Stimulated activated CD4-positive, alpha-beta T cell treated with anti-CD3 and anti-CD28 coated beads, Interleukin-1b, Interleukin-23, amount 100 ng/mL, for 4 hours (primary cell): ENCODE measurements at regions not wholly inside any gene's neighbourhood (a gene's known extent, or its start where the extent isn't known, plus 50 kb on each side); places are given as distances from the start of the nearest gene placed in this dataset.

Source experiments
- DNase-seq, 2 donors: peaks; one replicate each; pipeline ENCODE4 v3.0.0-alpha.2; 2020; ENCODE audit warnings: low read depth in 2 of 2

DNA sequence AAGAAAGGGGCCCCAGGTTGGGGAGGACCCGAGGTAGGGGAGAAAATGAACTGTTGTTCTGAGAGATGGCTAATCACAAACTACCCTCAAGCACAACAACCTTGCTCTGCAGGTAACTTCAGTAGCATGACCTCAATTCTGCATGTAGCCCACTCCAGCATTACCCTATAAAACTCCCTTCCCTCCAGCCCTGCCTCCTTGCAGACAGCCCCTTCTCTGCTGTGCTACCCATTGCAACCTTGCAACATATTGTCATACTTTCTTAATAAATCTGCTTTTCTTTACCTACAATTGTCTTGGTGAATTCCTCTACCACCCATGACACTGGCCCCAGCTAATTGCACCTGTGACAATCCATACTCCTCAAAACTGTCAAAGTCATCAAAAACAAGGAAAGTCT lies 428.9 kb downstream of the MATN1 start:
- DNase-seq = no peak

GRCh38 chr1:30292451-30292850 lies 430.9 kb downstream of the MATN1 start:
- DNase-seq = no peak

GRCh38 chr1:30291526-30291925 lies 431.9 kb downstream of the MATN1 start:
- no peak for DNase-seq

DNA sequence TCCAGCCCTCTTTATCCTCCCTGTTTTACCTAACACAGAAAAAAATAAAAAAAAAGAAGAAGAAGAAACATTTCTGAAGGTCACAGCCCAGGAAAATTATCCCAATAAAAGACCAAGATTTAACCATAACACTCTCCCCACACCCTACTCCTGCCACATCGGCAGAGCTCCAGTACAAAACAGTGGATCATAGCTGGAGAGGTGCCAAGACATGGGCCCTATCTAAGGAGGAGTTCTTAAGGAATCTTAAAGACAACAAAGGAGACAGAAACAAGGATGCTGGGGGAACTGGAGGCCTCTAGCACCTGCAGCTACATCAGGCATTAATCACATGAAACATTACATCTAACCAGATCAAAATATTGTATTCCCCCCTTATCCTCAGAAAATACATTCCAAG lies 432.8 kb downstream of the MATN1 start:
- no peak for DNase-seq

- DNase-seq = no peak
Measured at GRCh38 chr1:30287976-30288375, 435.4 kb downstream of the MATN1 start.

DNA sequence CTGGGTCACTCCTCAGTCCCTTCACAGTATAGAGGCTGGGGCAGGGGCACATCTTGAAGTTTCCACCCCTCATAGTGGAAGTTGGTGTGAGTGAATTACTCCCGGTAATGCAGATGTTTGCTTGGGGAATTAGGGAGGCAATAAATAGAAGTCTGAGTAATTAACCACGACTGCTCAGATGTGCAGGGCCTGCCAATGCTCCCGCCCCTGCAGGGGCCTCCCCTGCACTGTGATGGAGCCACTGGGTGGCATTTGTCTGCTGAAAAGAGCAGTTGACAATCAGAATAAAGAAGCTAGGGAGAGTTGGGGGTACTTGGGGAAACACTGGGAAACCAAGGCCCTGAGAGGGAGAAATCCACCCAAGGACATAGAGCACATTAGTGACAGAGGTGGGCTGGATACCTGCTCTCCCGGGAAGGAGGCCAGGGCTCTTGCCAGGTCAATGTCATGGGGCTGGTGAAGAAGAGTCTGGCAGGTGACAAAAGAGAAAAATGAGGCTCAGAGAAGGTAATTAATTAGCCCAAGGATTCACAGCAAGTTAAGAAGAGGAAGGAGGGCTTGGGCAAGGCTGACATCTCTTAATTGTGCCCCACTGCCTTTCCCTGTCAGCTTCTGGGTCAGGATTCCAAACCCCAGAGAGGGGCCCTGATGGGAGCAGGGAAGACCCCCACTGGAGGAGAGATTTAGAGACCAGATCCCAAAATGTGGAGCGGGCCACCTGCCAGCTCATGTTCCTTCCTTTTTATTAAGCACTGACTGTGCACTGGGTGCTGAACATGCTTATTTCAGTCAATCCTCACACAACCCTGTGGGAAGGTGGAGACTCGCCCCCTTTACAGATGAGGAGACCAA lies 436.2 kb downstream of the MATN1 start:
- no peak for DNase-seq

GRCh38 chr1:30286241-30286987 lies 437.0 kb downstream of the MATN1 start:
- no peak for DNase-seq

DNA sequence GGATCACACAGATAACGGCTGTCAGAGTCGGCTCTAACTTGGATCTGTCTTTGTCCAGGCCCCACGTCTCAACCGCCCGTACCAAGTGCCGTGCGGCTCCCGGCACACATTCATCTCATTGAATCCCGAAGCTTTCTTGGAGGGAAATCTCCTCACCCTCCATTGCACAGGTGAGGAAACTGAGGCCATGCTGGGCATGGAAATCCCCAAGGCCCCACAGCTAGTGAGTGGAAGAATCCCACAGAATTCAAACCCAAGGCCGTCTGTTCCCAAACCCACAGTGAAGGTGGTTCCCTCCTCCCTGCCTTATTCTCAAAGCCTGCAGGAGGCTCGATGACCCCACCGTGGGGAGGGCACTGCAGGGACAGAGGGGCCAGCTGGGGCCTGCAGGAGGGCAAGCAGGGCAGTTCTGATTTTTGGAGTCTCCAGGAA lies 437.9 kb downstream of the MATN1 start:
- no peak for DNase-seq

DNA sequence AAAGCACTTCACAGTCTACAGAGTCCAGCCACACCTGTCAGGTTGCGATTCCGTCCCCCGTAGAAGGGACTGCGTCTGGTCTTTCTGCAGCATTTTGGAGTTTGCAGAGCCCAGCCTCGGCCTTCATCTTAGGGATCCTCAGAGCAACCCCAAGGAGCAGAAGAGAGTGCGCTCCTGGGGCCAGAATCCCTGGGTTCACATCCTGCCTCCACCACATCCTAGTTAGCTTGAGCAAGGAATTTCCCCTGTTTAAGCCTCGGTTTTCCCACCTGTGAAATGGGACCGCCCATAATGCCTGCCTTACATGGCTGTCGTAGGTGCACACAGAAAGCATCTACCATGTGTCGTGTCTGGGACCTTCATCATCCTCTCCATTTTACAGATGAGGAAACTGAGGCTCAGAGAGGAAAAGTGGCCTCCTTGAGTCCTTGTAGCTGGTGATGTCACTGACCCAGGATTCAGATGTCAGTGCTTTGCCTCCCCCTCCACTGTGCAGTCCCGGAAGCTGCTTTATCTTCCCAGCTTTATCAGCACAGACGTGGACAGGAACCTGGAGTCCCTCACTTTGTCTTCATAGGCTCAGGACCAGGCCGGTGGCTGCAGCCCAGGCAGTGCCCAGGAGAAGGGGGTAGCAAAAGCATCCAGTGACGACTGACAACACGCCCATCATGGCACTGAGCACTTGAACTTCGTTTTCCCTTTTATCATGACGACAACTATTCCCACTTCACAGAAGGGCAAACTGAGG lies 438.5 kb downstream of the MATN1 start:
- DNase-seq = no peak

DNA sequence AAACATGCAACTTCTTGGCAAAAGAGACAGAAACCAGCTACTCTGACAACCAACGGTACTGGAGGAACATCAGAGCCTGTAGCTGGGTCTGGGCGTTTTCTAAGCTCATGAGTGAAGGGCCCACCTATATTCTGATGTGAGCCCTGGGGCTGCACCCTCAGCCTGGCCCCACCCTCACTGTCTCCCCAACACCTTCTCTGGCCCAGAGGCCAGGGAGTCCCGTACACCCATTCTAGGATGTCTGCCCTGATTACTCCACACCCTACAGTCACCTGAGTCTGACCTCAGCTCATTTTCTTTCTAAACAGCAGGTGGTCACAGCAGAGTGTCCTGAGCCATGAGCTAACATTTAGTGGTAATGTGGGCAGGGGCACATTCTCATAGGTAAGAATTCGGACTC lies 439.2 kb downstream of the MATN1 start:
- DNase-seq = no peak

DNA sequence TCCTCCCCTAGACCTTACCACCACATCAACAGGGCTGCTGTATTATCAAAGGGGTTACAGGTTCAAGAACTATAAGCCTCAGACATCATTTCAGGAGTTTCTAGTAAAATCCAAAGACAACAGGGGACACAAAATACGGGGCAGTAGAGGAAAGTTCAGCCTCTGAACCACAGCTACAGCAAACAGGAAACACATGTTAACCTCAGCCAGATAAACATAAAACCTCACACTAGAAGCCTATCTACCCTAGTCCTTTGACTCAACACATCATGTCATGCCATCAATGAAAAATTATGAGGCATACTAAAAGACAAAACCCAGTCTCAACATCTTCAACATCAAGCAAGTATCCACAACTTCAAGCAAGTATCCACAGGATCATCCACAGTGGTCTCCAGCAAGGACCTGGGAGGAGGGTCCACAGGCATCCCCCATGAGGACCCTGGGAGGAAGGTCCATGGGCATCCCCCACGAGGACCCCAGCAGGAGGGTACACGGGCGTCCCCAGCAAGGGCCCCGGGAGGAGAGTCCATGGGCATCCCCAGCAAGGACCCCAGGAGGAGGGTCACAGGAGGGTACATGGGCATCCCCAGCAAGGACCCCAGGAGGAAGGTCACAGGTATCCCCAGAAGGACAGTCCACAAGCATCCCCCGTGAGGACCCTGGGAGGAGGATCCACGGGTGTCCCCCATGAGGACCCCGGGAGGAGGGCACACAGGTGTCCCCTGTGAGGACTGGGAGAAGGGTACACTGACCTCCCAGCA lies 440.0 kb downstream of the MATN1 start:
- no peak for DNase-seq

- DNase-seq = no peak
Measured at GRCh38 chr1:30280572-30280971, 442.8 kb downstream of the MATN1 start.

- no peak for DNase-seq
Measured at GRCh38 chr1:30277911-30278310, 445.5 kb downstream of the MATN1 start.

- DNase-seq = no peak
Measured at GRCh38 chr1:30277415-30277814, 446.0 kb downstream of the MATN1 start.

DNA sequence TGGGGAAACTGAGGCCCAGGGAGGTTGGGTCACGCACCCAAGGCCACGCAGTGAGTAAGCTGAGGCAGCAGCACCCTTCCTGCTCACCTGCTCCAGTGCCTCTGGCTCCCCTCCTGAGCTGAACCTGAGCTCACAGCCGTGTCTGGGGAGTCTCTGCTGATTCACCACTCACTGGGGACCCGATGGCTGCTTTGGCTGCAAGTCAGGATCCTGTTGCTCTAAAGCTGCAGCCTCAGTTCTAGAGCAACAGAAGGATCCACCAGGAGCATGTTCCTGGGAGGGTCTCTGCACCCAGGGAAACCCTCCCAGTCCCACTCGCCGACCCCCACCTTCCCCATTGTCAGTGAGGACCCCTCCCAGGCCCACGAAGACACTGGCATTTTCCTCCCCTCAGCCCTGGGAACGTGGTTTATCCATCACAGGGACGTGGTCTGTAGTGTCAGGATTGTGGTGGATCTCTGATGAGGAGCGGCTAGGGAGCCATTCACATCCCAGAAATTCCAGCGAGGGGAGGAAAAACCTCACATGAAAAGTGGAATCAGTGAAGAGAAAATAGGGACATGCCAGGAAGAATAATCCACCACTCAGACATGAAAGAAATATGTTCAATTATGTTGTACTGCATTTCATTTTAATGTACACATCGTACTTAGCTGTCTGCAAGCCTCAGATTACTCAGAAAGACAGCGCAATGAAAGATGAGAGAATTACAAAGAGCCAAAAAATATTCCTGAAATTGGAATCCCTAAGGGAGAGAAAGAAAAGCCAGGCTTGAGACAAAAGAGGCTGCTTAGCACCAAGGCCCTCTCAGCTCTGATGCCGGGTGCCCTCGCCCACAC lies 447.2 kb downstream of the MATN1 start:
- no peak for DNase-seq

DNA sequence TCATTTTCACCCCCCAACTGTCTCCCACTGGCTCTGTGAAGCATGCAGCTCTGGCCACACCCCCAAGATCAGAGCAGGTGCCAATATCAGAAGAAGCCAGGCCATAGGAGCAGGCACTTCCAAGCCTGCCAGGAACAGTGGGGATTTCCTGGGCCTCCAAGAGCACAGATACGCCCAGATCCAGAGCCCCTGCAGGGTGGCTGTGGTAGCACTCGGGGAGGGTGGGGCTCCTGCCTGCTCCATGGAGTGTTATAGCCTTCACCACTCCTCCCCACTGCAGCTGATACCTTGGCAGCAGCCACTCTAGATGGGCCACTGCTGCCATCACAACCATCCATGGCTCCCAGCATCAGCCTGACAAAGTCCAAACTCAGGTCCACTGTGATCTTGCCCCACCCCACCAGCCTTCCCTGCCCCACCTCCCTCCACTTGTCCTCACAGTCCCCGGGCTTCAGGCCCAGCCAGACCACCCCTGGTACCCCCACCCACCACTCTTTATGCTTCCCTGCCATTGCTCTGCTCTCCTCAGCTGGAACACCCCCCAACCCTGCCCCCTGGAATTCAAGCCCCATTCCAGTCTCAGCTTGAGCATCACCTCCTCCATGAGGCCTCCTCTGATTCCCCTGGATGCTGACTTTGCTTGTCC lies 448.3 kb downstream of the MATN1 start:
- no peak for DNase-seq

GRCh38 chr1:30274173-30274970 lies 449.0 kb downstream of the MATN1 start:
- DNase-seq = no peak

DNA sequence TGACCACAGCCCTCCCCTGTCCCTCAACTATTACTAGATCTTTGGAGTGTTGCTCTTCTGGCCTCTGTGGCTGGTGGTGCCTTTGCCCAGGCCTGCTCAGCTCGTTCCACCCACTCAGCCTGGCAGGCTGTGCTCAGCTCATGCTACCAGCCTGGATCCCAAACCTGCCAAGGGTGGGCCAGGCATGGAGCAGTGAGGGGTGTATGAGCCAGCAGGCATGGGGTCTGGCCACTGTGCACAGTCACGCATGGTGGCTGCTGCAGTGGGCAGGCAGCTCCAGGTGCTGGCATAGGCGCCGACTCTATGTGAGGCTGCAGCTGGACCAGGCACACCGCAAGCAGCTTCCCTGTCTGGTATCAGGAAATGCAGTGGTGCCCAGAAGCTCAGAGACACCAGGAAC lies 449.9 kb downstream of the MATN1 start:
- DNase-seq = no peak

DNA sequence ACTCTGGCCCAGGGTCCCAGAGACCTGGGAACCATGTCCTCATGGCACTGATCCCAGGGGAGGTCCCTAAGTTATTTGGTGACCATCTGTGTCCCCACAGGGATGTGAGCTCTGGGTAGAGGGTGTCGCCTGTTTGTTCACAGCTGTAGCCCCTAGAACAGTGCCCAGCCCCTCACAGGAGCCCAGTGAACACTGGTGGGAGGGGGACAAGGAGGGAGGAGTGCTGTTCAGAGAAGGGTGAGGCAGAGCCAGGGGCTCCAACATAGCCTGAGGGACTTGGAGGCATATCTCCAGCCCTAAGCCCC lies 450.4 kb downstream of the MATN1 start:
- DNase-seq = no peak
